Peyer's patch (tissue), 4 donors: ENCODE measurements at regions not wholly inside any gene's neighbourhood (a gene's known extent, or its start where the extent isn't known, plus 50 kb on each side); places are given as distances from the start of the nearest gene placed in this dataset.

ENCODE experiments used
- DNase-seq, 3 donors: peaks; one replicate each; pipeline ENCODE4 v3.0.0-alpha.2; 2017 to 2019
- H3K27ac ChIP-seq, 4 donors: fragments of 200-600 bp; sonication (generic); one replicate each; pipeline ENCODE4 v1.5.1; 2016 to 2019
- H3K27me3 ChIP-seq, 2 donors: fragments of 200-600 bp; sonication (generic); one replicate each; pipeline ENCODE4 v1.5.1; 2019
- H3K36me3 ChIP-seq, 3 donors: fragments of 200-600 bp; sonication (generic); one replicate each; pipeline ENCODE4 v1.5.1; 2016 to 2019
- H3K4me1 ChIP-seq, 4 donors: fragments of 200-600 bp; sonication (generic); one replicate each; pipeline ENCODE4 v1.5.1; 2016 to 2019
- H3K4me3 ChIP-seq, 4 donors: fragments of 200-600 bp; sonication (generic); 1 replicate in 3 of 4; 2 replicates in 1 of 4; pipeline ENCODE4 v1.5.1; 2016 to 2019; ENCODE audit warnings: mild to moderate bottlenecking in 1 of 4
- H3K9me3 ChIP-seq, 4 donors: fragments of 200-600 bp; sonication (generic); one replicate each; pipeline ENCODE4 v1.5.1; 2016 to 2019; ENCODE audit warnings: mild to moderate bottlenecking in 1 of 4
- POLR2A ChIP-seq, 2 donors: fragments of 450-650 bp; IDR thresholded peaks; one replicate each; pipeline ENCODE4 v1.5.1; 2017; ENCODE audit warnings: antibody characterized with exemption in 2 of 2, mild to moderate bottlenecking in 2 of 2, moderate library complexity in 2 of 2
- TF ChIP-seq, protein P1 (sequence below), 6 experiments: fragments of 450-650 bp in 4 of 6; fragments of 200-600 bp in 2 of 6; sonication (generic) in 1 of 6; IDR thresholded peaks; one replicate each; pipeline ENCODE4 v1.5.1; 2017 to 2019; ENCODE audit warnings: antibody characterized with exemption in 6 of 6, mild to moderate bottlenecking in 3 of 6, moderate library complexity in 1 of 6

DNA sequence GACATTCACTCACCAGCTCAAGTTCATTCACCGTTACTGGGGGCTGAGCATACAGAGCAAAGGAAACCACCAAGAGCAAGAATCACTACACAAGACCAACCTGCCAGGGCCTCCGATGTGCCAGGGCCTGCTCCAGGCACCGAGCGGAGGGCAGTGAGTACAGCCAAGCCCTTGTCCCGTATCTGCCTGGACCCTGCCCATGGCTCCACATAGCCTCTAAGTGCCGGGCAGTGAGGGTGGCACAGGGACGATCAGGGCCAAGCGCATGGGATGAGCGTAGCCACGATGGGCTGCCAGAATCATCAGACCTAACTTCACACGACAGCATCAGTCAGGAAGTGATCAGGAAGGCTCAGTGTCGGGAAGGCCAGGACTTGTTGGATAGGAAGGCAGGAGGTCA is 199.6 kb downstream of the BCL11B start:
- Histone ChIP-seq H3K4me1 (no peaks in the 10 kb centered on the region), H3K4me3 (no peak overlapping the region), H3K27ac (no peak overlapping the region), H3K9me3 (peaks cover 0 to under 1% (median 0%) of the 10 kb centered on the region in 4 donors), H3K36me3 (no peaks in the 10 kb centered on the region), H3K27me3 (no peaks in the 10 kb centered on the region)
- no peak for DNase-seq
- TF ChIP-seq, protein P1, sequence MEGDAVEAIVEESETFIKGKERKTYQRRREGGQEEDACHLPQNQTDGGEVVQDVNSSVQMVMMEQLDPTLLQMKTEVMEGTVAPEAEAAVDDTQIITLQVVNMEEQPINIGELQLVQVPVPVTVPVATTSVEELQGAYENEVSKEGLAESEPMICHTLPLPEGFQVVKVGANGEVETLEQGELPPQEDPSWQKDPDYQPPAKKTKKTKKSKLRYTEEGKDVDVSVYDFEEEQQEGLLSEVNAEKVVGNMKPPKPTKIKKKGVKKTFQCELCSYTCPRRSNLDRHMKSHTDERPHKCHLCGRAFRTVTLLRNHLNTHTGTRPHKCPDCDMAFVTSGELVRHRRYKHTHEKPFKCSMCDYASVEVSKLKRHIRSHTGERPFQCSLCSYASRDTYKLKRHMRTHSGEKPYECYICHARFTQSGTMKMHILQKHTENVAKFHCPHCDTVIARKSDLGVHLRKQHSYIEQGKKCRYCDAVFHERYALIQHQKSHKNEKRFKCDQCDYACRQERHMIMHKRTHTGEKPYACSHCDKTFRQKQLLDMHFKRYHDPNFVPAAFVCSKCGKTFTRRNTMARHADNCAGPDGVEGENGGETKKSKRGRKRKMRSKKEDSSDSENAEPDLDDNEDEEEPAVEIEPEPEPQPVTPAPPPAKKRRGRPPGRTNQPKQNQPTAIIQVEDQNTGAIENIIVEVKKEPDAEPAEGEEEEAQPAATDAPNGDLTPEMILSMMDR (IDR thresholded peaks at IDR 0.05), result no peak
- no peak for TF ChIP-seq POLR2A (IDR thresholded peaks at IDR 0.05)

DNA sequence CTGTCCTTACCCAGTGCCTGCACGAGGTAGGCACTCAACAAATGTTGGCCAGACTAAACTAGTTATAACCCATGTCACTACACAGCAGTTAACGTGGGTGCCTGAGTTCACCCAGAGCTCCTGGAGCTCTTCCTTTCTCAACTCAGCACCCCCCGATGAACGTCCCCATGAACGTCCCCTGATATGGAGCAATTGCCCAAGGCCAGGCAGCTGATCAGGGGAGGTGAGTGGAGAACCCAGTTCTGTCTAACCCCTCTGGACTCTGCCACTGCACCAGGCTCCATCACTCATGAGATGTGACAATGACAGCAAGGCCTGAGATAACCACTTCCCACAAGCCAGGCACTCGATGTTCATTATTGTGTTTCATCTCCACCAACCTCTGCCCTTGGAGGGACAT is 199.0 kb downstream of the BCL11B start:
- H3K27me3 ChIP-seq, result no peaks in the 10 kb centered on the region
- H3K27ac ChIP-seq, result no peak overlapping the region
- no peaks in the 10 kb centered on the region for H3K4me1 ChIP-seq
- TF ChIP-seq POLR2A (IDR thresholded peaks at IDR 0.05), result no peak
- TF ChIP-seq, protein P1 (IDR thresholded peaks at IDR 0.05), result no peak
- no peak overlapping the region for H3K4me3 ChIP-seq
- no peak for DNase-seq
- H3K9me3 ChIP-seq, result no peaks in the 10 kb centered on the region
- no peaks in the 10 kb centered on the region for H3K36me3 ChIP-seq

DNA sequence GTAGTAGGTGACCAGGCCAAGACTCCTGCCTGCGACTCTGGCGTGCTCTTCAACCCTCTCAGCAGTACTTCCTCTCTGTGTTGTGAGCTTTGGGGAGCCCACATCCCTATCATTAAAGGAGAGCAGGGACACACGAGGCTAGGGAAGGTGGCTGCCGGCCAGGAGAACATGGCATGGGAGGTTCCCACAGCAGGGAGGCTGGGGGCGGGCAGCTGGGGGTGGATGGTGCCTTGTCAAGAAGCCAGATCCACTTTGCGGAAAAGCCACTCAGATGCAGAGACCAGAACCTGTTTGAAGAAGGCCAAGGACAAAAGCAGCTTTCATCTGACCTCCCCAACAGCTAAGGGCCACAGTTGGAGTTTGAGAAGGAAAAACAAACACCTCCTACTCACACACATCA is 198.6 kb downstream of the BCL11B start:
- H3K27ac ChIP-seq, result no peak overlapping the region
- no peak for DNase-seq
- TF ChIP-seq, protein P1 (IDR thresholded peaks at IDR 0.05), result no peak
- no peak for TF ChIP-seq POLR2A (IDR thresholded peaks at IDR 0.05)
- H3K36me3 ChIP-seq, result no peaks in the 10 kb centered on the region
- H3K4me3 ChIP-seq, result no peak overlapping the region
- no peaks in the 10 kb centered on the region for H3K4me1 ChIP-seq
- H3K9me3 ChIP-seq, result no peaks in the 10 kb centered on the region
- H3K27me3 ChIP-seq, result no peaks in the 10 kb centered on the region

DNA sequence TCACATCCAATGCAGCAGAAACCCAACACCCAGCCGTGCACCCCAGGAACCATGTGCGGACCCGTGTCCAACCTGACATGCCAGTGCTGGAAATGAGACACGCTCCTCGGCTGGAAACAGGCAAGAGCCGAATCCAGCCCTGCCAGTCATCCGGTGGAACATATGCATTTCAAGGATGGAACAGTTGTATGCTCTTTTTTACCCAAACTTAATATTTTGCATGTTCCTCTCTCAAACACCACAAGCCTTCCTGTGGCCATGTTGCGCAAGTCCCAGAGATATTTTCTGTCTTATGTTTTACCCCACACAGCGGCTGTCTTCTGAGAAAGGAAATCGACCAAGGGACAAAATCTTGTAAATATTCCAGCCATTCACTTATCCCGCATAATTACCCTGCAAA is 196.9 kb downstream of the BCL11B start:
- H3K4me1 ChIP-seq, result no peaks in the 10 kb centered on the region
- no peaks in the 10 kb centered on the region for H3K36me3 ChIP-seq
- no peaks in the 10 kb centered on the region for H3K9me3 ChIP-seq
- no peak for DNase-seq
- TF ChIP-seq POLR2A (IDR thresholded peaks at IDR 0.05), result no peak
- TF ChIP-seq, protein P1 (IDR thresholded peaks at IDR 0.05), result no peak
- no peak overlapping the region for H3K4me3 ChIP-seq
- H3K27me3 ChIP-seq, result no peaks in the 10 kb centered on the region
- no peak overlapping the region for H3K27ac ChIP-seq

DNA sequence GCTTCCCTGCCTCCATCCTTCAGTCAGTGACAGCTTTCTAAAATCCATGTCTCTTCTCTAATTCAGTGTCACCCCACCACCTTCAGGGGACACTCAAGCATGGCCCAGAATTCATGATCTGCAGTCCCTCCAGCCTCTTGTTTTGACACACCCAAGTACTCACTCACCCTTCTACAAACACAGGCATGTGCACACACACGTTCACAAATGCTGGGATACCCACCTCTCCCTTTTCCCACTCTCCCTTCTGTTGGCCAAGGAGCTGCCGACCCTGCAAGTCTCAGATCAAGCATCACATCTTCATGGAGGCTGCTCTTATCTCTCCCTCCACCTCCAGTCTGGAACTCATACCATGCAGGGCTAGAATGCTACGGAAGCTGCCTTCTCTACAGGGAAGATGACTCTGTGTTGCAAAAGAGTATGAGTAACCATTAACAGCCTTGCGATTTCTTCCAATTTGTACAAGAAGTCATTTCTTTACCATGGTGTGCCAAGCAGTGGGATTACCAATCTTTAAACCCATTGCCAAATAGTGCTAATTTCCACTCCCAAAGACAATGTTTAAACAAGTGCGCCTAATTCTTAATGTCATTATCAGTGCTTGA is 196.1 kb downstream of the BCL11B start:
- H3K27me3 ChIP-seq, result no peaks in the 10 kb centered on the region
- no peak overlapping the region for H3K4me3 ChIP-seq
- H3K36me3 ChIP-seq, result no peaks in the 10 kb centered on the region
- no peak for TF ChIP-seq POLR2A (IDR thresholded peaks at IDR 0.05)
- TF ChIP-seq, protein P1 (IDR thresholded peaks at IDR 0.05), result no peak
- H3K27ac ChIP-seq, result no peak overlapping the region
- no peaks in the 10 kb centered on the region for H3K9me3 ChIP-seq
- no peak for DNase-seq
- no peaks in the 10 kb centered on the region for H3K4me1 ChIP-seq
